HG03432 (cell line): ENCODE measurements at regions not wholly inside any gene's neighbourhood (a gene's known extent, or its start where the extent isn't known, plus 50 kb on each side); places are given as distances from the start of the nearest gene placed in this dataset.

Experiments
- ATAC-seq: cut with Tn5 transposase; IDR thresholded peaks from one replicate; pipeline ENCODE4 v1.9.1; 2021; ENCODE audit warnings: mild to moderate bottlenecking, moderate library complexity; ENCODE audit not compliant: unreplicated experiment

DNA sequence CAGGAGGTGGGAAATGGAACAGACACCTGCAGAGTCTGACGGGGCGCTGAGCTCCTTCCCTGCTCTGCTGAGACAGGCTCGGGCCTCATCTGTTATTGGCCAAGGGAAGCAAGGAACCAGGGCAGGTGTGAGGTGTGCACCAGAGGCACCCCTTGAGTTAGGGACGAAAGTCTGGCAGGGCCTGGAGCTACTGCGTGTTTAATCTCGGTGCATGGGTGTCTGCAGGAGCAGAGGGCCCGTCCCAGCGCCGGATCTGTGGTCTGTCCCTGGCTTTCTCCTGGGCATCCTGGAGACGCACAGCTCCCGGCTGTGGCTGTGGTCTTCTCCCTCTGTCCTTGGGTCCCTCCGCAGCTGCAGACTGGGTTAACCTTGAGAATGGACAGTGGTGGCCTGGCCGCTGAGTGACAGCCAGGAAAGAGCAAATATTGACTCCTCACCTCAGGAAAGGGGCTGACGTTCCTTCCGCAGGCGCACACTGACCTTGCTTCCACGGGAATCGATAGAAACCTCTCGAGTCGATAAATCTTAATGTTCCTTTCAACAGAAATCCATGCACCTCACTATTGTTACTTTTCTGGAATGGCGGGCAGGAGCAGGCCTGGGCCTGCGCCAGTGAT is 975.6 kb downstream of the BRD1 start:
- ATAC-seq: no peak

DNA sequence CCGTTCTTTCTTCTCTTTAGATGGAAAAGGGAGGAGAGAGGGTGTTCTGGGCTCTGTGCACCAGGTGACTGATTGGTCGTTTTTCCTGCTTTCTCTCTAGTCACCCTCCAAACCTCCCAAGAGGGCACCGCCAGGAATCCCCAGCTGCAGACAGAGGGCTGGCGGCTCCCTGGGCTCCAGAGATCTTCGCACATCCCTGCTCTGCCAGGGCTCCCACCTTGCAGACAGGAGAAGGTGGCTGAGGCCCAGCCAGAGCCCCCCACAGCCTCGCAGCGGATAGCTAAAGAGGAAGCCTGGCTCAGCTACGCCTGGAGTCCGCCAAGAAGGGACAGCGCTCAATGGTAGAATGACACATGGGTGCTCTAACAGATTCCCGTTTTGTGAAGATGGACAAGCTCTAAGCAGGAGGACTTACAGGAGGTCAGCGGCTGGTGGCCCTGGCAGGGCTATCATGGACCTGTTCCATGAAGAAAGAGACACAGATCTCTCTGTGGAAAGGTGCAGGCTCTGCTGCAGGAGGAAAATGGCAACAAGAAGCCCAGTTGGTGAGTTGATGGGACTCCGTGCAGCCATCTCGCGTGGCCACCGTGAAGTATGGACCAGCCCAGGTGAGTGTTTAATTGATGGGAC is 976.9 kb downstream of the BRD1 start:
- ATAC-seq: no peak

DNA sequence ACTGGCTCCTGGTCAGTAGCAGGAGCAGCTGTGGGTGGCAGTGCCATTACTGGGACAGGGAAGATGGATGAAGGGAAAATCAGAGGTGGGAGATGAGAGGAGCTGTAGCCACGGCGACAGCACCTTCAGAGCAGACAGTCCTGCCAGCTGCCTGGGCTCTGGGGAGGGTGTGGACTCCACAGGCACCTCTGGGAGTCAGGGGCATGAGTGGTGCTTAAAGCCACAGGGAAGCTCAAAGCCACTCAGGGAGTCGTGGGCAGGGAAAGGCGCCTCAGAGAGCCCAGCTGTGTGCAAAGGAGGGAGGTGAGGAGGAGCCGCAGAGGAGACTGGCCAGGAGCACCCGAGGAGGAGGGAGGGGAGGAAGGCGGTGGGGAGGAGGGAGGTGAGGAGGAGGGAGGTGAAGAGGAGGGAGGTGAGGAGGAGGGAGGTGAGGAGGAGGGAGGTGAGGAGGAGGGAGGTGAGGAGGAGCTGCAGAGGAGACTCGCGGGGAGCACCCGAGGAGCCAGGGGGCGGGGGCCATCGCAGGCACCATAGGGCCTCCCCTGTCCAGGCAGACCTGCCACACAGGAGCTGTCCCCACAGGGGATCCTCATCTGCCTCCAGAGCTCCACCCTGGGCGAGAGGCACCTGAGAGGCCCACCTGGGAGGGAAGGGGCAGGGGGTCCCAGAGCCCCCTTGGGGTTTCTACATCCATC is 977.6 kb downstream of the BRD1 start:
- ATAC-seq: no peak

DNA sequence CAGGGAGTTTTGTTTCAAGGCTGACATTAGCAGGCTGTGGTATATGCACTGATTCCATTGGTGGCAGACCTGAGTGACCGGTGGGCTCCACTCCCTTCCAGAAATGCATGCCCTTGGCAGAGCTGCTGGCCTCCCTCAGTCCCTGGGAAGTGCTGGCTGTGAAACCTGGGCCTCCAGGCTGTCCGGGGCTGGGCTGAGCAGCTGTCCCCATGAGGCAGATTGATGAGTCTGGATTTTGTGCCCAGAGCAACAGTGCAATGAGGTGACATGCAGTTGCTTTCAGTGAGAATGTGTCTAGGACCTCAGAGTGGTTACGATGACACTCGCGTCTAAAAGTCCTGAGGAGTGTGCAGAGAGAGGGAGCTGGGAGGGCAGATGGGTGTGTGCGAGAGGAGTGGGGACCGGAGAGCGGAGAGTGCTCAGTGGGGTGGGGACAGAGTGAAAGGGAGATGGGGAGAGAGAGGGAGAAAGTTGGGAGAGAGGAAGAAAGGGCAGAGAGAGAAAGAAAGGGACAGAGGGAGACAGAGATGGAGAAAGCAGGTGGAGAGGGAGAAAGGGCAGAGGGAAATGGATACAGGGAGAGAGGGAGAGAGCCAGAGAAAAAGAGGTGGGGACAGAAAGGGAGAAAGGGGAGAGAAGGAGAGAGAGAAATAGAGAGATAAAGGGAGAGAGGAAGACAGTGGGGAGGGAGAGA is 978.3 kb downstream of the BRD1 start:
- ATAC-seq: no peak

DNA sequence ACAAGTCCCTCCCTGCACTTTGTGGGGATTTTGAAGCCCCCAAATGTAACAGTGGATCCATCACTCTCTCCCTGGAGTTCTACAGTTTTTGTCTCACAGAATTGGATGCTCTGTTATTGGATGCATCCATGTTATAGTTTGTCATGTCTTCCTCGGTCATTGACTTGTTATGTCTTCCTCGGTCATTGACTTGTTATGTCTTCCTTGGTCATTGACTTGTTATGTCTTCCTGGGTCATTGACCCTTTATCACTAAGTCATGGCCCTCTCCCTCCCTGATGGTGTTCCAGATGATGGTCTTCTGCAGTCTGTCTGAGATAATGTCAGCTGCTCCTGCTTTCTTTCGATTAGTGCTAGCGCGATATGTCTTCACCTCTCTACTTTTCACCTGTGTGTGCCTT is 981.5 kb downstream of the BRD1 start:
- no peak for ATAC-seq

DNA sequence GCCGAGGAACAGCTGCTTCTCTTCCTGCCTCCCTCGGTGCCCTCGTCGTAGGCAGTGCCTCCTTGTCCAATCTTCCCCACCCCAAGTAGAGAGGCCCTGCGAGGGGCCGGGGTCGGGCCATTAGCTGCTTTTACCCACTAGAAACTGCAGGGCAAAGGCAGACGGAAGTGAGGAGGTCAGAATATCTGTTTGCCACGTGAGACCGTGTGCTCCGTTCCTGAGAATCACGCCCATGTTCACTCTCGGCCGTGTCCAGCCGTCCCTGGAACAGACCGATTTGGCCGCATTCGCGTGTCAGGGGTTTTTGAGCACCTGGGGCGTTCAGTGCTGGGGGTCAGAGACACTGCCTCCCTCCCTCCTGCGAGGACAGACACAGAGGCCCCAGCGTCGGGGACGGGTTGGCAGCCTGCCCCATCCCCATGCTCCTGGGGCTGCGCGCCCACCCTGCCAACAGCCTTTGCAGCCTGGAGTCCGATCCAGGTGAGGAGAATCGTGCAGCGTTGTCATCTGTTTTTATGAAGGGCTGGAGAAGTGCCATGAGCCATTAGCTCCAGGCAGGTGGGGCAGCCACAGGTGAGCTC is 982.2 kb downstream of the BRD1 start:
- no peak for ATAC-seq

DNA sequence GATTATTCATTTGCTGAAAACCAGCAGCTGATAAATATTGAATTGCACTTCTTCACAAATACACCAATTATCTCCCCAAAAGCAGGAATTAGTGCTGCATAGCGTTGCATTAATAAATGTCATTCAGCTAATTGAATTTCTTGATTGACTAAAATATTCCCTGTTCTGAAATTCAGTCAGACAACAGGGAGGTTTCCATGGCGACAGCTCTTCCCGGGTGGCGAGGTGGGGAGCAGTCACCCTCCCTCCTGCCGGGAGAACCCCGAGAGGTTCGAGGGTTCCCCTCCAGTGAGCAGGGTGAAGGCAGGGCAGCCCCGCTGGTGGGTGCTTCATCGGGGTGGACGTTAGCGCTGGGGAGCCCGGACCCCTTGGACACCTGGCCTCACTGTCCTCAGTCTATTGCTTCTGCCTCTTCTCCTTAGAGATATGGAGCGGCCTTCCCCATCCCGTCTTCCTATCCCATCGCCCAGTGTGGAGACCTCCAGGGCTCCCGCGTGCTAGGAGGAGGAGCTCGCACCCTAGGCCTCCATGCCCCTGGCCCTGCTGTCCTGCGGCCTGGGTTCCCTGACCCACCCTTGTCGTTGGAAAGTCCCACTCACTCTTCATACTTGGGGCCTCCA is 983.5 kb downstream of the BRD1 start:
- no peak for ATAC-seq

DNA sequence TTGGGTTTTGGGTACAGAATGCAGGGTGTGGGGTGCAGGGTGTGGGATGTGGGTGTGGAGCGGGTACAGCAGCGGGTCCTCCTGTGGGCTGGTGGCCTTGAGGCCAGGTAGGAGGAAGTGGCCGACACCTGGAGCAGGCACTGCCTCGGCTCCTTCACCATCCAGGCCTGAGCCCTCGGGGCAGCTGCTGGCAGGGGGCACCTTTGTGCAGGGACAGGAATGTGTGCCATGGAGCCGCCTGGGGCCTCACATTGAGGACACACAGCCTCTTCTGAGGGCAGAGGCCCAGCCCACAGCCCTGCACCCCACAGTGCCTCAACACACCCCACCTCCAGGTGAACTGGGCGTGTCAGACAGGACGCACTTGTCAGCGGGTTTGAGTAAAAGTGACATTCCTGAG is 984.0 kb downstream of the BRD1 start:
- ATAC-seq: no peak

DNA sequence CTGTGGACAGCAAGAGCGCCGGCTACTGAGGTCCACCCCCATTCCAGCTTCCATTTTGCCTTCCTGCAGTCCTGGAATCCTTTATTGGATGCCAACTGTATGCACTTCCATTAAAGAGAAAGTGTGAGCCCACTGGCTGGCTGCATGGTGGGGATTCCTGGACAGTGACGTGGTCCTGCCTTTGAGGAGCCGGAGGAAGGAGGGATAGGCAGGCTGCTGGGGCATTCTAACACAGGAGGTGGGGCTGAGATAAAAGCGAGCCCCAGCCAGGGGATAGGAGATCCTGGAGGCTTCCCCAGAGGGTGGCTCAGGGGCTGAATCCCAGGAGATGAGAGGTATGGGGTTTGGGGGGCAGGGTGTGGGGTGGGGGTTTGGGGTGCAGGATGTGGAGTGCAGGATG is 984.7 kb downstream of the BRD1 start:
- ATAC-seq: no peak

DNA sequence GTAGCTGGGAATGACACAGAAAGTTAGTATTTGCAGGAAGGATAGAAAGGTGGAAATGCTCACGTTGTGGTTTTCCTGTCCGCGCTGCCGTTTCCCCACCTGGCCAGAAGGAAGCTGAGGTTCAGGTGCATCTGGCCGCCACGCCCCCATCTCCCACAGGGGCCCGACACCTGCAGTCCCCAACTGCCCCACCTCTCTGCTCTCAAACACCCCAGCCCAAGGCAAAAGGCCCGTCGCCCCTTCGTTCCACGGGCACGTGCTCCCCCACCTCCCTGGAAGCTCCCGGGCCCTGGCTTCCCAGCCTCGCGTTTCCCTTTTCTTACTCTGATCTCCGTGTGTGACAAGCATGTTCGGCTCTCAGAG is 985.1 kb downstream of the BRD1 start:
- no peak for ATAC-seq

DNA sequence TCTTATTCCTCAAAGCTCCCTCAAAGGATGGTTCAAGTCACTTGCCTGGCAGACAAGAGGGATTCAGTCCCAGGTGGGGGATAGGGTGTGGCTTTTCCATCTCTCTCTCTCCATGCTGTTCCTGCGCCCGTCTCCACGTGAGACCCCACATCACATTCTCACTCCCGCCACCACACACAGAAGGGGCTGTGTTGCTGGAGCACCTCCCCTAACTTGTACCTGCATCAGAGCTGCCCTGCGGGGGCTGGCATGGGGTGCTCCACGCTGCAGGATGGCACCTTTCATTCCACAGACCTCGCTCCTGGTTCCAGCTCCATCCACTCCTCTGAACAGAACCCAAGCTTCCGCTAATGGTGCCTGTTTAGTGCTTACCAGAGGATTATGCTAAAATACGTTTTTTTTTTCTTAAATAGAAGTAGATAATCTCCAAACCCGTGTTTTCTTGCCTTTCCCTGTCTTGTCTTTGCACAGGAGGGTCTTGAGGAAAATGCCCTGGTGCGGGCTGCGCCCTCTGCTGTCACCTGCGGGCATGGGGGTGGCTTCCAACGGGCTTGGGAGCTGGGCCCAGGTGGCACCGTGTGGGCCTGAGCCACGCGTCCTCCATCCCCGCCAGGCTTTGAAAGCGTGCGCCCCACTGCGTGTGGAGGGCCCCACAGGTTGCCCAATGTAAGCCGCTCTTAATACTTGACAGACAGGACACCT is 985.6 kb downstream of the BRD1 start:
- ATAC-seq: no peak

DNA sequence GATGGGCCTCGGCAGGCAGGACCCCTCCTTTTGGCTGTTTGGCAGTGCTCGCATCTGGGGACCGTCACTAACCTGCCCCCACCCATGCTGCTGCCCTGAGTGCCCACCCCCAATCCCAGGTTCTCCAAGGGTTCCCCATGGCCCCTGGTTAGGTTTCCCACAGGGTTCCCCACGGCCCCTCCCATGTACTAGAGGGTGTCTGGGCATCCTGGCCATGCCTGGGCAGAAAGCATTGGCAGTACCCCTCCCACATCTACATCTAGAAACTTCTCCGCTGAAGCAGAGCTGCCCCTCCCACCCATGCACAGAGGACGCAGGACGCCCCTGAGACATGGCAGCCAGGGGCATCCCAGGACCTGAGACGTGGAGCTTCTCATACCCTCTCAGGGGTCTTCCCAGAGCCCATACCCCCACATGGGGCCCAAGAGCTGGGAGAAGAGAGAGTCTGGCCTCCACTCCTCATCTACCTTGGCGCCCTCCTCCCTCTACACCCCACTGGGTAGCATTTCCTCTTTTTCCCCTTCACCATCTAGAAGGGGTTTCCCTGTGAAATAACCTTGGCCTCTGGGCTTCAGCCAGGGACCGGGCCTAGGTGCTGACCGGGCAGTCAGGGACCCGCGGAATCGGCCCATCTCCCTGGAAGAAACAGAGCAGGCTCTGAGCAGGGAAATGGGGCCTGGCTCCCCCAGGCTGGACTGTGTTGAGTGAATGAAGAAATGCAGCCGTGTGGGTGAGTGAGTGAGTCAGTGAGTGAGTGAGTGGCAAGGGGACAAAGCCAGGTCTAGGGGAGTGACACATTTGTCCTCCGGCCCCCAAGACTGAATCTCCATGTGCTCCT is 987.3 kb downstream of the BRD1 start:
- no peak for ATAC-seq

DNA sequence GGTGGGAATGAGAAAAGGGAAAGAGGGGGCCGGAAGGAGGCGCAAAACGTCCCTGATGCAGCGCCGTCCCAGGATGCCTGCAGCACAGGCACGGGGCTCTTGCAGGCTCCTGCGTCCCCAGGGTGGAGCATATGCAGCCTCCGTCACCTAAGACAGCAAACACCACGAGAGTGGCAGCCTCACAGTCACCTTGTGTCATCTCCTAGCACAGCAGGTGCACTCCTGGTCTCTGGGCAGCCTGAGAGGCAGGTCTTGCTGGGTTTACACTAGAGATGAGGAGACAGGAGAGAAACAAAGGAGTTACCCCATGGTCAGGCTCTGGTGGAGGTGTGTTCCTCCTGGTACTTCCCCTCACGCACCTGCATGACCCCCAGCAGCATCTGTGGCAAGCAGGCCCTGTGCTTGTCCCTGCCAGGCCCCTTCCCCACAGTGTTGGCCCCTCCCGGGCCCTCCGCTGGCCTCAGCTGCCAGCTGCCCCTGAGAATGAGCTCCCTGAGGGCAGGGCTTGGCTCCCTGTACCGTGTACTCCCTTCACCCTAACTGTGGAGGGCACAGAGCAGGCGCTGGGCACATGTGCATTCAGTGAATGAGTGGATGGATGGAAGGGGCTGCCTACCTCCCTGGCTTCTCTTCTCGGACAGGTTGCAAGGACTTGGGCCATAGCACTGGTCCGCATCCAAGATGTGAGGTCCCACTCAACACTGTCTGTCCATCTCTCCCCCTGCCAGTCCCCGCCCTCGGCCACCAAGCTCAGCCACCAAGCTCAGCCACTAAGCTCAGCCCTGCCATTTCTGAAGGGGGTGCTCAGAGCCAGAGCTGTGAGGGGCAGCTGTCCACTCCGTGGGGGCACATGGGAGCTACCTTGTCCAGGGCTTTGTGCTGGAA is 988.6 kb downstream of the BRD1 start:
- ATAC-seq: no peak

DNA sequence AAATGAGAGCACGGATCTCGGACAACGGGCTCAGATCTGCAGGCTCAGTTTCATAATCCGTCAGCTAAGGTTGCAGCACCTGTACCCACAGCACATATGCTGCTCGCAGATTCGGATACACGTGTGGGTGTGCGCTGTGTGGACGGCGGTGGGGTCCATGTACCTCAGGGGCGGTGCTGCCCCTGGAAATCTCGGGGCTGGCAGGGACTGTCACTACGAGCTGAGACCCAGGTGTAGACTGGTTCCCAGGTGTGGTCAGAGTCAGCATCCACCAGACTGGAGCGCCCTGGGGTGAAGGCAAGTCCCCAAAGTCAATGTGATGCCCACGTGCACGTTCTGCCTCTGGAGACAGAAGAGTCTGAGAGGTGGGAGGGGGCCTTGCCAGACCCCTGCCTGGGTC is 989.3 kb downstream of the BRD1 start:
- no peak for ATAC-seq

DNA sequence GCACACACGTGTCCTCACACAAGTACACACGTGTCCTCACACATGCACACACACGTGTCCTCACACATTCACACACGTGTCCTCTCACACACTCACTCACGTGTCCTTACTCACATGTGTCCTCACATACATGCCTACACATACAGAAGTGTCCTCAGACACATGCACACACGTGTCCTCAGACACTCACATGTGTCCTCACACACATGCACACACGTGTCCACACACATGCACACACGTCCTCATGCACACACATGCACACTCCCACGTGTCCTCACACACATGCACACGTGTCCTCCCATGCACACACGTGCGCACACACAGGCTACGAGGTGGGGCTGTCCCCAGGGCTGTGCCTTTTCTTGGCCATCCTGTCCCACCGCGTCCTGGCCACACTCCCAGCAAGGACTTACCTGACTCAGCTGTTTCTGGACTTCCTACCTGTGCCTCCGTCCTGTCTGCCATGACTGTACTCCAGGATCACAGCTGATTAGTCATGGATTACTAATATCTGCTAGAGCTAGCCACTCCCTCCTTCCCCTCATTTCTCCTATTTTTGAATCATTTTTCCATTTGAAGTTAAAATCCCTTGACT is 990.2 kb downstream of the BRD1 start:
- no peak for ATAC-seq

DNA sequence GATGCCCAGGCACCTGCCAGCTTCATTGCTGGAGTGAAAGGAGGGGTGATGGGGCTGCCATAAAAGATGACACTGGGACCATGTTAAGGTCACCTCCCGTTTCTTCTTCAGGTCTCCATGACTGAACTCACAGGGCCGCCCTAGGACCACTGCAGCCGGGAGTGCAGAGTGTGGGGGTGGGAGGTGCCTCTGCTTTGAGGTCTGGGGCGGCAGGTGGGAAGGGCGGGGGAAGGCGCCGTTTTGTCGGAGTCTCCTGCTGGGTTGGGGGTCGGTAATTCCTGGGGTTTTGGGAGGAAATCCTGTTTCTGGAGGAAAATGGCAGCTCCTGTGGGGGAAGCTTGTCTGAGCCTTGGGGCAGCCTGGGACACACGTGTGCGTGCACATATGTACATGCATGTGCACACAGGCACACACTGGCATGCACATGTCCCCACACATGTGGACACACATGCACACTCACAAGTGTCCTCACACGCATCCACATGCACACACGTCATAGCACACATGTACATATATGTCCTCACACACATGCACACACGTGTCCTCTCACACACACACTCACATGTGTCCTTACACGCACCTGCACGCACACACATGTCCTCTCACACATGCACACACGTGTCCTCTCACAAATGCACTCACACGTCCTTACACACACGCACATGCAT is 990.9 kb downstream of the BRD1 start:
- ATAC-seq: no peak

DNA sequence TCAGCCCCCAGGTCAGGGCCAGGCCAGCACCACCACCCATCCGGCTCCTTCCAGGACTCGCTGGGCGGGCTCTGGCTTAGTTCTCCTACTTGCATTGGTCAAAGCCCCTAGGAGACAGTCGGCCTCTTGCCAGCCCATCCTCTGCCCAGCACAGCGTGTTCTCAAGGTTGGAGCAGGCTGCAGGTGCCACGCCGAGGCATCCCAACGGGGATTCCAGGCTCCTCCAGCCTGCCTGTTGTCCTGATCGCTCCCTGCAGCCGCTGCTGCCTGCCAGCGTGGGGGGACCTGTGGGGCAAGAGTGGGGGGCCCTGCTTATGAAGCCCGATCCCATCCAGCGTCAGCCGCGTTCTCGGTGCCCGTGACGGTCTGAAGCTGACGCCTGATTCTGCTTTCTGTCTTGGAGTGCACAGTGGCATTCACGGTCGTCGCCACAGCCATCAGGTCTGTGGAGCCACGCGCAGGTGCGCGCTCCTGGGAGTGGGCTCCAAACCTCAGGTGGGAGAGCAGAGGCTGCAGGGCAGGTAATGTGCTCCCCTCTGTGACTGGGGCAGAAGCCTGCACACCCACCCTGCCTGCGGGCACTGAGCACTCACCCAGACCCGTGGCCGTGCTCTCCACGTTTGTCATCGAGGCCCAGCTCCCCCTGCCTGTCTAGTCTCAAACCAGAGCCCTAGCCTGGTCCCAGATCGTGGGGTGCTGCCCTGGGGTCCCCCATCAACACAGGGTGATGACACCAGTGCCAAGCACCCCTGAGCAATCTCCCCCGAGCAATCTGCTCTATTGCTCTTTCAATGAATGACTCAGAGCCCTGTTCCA is 991.6 kb downstream of the BRD1 start:
- no peak for ATAC-seq
